GM12873 (cell line): ENCODE measurements at regions not wholly inside any gene's neighbourhood (a gene's known extent, or its start where the extent isn't known, plus 50 kb on each side); places are given as distances from the start of the nearest gene placed in this dataset.
A peak's percentile ranks its signal among the peaks of the same experiment; 100 is the strongest.

Source experiments
- TF ChIP-seq, protein P1 (sequence below): IDR thresholded peaks from 2 replicates; pipeline ENCODE4 v1.5.1; 2012; ENCODE audit warnings: low read depth, mild to moderate bottlenecking, moderate library complexity, low read length, control low read depth; ENCODE audit not compliant: insufficient read depth; ENCODE audit errors: missing control alignments

DNA sequence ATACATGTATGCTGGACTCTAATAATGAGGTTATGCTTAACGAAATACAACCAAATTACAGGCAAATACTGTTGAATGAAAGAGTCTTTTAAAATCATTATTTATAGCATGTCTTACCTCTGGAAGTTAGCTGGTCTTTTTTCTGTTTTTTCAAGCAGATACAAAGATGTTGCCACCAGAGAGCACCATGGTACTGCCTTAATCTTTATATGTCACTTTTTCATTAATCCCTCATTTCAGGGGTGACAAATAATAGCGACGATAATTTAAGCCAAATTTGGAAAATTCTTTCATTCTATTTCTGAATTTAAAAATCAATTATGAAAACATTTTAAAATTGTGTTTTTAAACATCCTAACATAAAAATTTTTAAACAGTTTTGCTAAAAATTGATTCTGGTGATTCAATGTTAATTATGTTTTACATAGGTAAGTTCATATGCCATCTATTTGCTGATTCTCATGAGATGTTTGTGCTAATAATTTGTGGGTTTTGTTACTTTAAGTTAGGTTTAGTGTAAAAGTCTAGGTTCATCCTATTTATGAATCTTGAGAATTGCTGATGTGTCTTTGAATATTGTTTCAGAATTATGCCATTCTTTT, 379.3 kb upstream of the SGCG start:
- TF ChIP-seq, protein P1, sequence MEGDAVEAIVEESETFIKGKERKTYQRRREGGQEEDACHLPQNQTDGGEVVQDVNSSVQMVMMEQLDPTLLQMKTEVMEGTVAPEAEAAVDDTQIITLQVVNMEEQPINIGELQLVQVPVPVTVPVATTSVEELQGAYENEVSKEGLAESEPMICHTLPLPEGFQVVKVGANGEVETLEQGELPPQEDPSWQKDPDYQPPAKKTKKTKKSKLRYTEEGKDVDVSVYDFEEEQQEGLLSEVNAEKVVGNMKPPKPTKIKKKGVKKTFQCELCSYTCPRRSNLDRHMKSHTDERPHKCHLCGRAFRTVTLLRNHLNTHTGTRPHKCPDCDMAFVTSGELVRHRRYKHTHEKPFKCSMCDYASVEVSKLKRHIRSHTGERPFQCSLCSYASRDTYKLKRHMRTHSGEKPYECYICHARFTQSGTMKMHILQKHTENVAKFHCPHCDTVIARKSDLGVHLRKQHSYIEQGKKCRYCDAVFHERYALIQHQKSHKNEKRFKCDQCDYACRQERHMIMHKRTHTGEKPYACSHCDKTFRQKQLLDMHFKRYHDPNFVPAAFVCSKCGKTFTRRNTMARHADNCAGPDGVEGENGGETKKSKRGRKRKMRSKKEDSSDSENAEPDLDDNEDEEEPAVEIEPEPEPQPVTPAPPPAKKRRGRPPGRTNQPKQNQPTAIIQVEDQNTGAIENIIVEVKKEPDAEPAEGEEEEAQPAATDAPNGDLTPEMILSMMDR: peak; percentile 21

- TF ChIP-seq, protein P1: no peak
Measured at GRCh38 chr13:22812793-22813192, 368.0 kb upstream of the SGCG start.

- TF ChIP-seq, protein P1: no peak
Measured at GRCh38 chr13:22821589-22821988, 359.2 kb upstream of the SGCG start.

DNA sequence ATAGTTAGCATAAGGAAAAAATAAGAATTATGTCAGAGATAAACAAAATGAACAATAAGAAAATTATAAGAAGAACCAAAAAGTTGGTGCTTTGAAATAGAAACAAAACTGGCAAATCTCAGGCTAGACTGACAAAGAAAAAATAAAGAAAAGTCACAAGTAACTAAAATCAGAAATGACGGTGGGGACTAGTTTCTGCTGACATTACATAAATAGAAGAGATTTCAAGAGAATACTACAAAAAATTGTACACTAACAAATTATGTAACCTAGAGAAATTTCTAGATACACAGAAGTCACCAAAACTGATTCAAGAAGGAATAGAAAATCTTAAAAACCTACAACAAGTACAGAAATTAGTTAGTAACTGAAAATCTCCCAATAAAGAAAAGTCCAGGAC, 355.6 kb upstream of the SGCG start:
- TF ChIP-seq, protein P1: no peak

DNA sequence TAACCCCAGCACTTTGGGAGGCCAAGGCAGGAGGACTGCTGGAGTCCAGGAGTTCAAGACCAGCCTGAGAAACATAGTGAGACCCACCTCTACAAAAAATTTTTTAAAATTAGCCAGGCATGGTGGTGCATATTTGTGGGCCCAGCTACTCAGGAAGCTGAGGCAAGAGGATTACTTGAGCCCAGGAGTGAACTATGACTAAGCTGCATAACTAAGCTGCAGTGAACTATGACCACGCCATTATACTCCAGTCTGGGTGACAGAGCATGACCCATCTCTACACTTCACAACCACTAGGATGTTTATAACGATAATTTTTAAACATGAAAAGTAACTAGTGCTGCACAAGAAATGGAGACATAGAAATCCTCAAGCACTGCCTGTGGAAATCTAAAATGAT, 352.7 kb upstream of the SGCG start:
- TF ChIP-seq, protein P1: no peak

DNA sequence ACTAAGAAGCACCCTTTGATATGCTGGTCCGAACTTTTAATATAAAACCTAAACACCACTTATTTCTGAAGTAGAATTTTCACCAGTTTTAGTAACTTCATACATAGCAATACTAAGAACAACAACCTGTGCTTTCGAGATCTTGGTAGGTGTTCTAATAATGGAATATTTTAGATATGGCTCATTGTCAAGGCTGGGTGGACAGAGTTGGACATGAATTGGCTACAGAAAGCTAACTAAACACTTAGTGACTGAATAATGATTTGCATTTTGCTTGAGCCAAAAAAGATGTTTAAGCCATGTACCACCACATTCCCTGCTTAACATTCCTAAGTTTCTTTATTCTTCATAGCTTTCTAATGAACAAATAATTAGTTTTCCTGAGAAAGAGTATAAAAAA, 344.3 kb upstream of the SGCG start:
- TF ChIP-seq, protein P1: no peak

DNA sequence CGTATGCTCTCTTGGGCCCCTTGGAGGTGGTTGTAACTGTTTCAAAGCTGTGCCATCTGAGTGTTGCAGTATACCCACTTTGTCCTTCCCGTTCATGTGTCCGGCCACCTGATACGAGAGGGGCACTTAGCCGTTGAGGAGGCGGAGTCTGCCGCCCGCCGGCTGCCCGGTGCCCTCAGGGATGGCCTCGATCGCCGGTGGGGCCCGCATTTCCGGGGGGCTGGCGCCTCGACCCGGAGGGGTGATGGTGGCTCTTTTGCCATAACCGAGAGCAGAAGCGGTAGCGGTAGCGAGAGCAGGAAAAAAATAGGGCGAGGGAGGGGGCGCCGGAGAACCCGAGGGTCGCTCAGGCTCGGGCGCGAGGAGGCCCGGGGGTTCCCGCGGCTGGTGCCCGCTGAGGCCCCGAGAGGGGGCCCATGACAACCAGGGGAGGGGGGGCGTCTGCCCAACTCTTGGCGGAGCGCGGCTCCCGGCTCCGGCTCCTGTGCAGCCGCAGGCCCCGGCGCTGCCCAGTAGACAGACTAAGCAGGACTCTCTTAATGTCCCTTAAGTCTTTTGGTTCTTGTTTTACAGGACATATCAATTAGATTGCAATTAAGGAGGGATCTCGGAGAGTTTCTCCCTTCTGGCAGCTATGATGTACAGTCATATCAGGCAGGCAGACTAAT, 342.7 kb upstream of the SGCG start:
- TF ChIP-seq, protein P1: no peak
